ENCODE measurements at regions not wholly inside any gene's neighbourhood (a gene's known extent, or its start where the extent isn't known, plus 50 kb on each side); places are given as distances from the start of the nearest gene placed in this dataset.

GRCh38 chr2:138336146-138336545 is 165.4 kb upstream of the SPOPL start:
- TF ChIP-seq CTCF (IDR thresholded peaks at IDR 0.05; ENCODE audit: poor library complexity) (no peak), EZH2 (IDR thresholded peaks at IDR 0.05; ENCODE audit: borderline replicate concordance) (no peak), EZH2phosphoT487 (IDR thresholded peaks at IDR 0.05; ENCODE audit: low read depth, severe bottlenecking, unreplicated experiment) (no peak)

Measured in hepatocyte (in vitro differentiated cells).